ENCODE measurements at regions not wholly inside any gene's neighbourhood (a gene's known extent, or its start where the extent isn't known, plus 50 kb on each side); places are given as distances from the start of the nearest gene placed in this dataset.

DNA sequence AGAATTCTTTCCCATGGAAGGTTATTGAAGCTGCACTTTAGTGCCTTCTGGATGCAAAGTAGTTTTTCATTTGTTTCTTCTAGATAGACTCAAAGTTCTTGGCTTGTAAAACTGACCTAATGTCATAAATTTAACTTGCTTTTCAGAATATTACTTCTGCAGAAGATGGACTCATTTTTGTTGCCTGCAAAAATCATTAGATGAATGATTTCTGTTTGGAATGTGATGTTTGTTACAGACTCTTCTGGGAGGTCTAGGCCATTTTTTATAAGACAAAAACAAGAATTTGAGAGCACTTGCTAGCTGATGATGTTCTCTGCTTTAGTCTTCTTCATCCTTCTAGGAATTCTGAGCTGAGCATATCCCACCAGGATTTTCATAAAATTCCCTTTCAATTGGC lies 308.6 kb upstream of the GIMD1 start:
- DNase-seq, result no peak

DNA sequence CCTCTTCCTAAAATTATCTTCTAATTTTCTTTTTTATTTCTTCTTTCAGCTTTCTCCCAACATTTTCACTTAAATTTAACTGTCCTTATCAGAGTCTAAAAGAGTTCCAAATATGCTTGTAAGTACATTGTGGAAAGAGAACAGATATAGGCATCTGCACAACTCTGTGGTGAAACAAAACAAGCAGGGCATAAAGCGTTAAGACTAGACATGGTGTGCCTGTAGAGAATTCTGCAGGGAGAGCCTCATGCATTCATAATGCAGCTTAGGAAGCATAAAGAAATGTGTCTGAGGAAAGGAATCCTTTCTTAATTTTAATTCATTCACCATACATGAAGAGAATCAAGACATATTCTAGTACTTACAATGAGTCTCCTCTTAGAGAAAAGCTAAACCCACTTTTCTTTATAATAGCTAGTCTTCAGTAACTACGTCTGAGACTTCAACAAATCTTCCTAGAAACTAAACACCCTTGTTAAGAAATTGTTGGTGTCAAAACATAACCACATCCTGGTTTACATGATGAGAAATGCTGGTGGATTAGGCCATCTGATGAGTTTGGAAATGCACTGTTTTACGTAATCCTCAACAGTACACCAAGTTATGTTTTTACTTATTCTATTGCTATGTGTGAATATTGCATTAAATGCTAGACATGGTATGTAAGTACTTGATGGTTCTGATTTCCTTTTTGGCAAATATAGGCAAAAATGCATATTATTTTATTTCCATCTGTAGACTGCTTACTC lies 307.8 kb upstream of the GIMD1 start:
- no peak for DNase-seq

DNA sequence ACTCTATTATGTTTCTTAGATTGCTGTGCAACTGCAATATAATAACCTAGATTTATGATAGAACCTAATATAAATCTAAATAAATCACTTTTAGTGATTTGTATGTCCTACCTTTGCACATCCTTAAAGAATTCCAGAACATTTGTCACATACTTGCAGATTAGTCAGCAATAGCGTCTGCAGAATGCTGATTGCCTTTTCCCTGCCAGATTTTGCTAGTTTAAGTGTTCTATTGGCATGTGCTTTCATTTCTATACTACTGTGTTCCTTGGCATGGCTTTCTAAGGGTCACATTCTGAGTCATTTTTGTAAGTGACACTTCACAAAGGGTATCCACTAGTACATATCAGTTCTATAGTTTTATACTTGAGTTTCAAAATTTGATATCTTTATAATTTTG lies 303.1 kb upstream of the GIMD1 start:
- no peak for DNase-seq

DNA sequence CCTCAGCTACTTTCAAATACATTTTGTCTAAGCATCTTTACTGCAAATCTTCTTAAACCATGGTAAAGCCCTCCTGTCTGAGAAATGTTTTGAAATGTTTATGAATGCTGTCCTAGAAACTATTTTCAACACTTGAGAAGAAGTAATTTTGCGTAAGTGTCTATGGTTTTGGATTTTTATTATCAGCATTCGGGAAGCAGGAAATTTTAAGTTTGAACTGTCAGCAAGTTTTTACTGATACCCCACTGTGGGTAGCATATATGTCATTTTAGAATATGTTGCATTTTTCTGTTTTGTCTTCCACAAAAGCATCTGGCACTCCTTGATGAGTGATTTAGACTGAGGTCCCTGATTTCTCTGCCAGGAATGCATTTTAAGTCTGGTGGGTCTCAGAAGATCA lies 302.4 kb upstream of the GIMD1 start:
- DNase-seq, result no peak

DNA sequence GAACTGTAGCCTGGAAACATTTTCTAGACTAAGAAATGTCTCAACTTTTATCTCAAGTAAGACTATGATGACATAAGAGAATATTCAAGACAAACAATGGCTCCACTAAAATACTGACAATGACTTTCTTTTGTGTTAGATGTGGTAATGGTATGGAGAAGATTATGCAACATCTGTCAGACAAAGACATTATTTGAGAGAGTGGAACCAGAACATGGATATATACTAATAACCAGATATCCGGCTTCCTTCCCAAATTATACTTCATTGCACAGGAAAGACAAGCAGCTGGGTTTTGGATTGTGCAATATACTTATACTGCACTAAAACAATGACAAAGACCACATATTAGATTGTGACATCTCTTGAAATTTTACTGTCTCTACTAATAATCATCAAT lies 290.8 kb upstream of the GIMD1 start:
- DNase-seq, result no peak

DNA sequence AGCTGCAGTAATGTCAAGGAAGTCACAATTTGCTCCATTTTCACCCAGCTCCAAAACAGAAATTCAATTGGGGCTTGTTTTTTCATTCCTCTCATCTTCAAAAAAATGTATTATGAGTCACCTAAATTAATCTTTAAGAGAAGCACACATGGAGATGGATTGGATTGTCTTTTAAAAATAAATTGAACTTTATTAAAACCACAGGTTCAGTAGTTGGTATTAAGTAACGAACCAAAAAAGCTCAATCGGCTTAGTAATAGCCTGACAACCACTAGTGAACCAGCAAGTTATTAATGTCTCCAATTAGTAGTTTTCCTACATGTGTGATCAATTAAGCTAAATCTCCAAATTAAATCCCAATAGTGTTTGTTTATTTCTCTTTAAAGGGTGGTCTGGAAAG lies 283.5 kb upstream of the GIMD1 start:
- DNase-seq, result no peak

DNA sequence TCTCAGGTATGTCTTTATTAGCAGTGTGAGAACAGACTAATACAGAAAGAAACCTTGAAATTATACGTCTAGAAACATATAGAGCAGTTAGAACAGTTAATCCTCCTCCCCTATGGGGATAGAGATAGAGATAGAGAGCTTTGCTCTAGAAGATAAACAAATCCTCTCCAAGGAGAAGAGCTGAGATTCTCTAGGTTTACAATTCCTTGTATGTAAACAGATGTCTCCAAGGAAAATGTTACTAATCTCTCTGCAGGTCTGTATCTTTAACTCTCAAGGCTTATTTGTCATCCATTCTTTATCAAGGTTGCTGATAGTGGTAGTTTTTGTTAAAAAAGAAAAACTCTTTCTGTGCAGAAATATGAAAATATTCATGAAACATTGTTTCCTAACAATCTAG lies 282.1 kb upstream of the GIMD1 start:
- DNase-seq, result no peak

DNA sequence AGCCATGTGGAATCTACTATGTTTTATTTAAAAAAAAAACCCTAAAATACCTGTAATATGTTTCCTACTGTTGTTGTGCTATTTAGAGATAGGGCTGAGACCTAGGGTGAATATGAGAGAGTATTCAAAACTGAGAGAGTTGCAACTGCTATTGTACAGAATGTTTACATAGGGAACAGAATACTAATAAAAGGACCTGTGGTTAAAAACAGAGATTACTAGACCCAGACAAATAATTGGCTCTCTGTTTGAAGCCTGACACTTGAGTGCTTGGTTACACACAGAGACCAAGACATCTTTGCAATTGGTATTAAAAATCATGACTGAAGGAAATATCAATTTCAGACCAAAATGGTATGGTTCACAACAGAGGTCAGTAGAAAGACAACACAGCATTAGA lies 278.9 kb upstream of the GIMD1 start:
- no peak for DNase-seq

DNA sequence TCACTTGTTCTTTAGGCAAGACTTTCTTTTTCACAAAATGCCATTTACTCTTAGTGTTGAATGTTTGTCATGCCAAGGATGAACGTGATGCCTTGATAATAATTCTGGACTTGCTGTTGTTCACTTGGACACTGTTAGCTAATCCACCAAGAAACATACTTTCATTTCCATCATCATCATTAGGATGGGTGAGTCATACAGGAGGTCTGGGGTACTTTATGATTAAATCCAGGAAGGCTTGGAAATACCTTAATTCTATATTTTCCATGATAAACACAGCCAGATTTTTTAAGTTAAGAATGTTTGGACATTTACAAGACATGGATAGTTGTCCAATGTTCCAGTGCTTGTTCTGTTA lies 260.7 kb upstream of the GIMD1 start:
- no peak for DNase-seq

DNA sequence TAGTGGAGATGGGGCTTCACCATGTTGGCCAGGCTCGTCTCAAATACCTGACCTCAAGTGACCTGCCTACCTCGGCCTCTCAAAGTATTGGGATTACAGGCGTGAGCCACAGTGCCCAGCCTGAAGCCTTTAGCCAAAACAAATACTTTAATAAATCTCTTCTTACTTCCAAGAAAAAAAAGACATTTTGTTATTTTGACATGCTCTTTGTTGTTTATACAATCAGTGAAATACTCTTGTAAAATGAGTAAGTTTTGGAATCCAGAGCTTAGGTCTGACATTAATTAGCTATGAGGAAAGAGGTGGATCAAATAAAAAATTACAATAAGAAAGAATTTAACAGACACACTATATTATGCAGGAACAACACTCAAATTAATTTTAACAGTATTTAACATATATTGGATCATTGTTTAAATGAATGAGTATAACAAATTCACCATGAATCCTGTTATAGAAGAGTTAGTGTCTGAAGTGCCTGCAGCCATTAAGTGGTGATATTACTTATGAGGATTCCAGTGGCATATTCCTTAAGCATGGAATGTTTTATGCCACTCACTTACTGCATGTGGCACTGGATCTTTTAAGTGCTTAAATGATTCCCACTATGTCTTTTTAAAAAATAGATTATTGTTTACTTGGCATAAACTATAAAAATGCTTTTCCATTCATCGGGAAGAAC lies 260.1 kb upstream of the GIMD1 start:
- no peak for DNase-seq

DNA sequence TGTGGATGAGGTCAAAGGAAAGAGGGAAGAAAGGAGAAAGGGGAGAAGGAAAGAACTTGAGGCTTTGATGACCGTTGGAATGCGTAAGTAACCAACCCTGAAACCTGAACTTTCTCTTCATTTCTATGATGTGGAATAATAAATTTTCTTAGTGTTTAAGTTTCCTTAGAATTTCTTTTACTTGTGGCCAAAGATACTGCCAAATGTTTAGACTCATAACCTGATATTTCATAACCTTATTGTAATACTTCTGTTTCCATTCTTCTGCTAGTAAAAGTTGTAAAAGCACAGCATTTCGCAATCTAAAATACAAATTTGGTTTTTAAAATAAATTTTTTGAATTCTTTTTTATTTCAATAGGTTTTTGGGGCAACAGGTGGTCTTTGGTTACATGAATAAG lies 258.5 kb upstream of the GIMD1 start:
- no peak for DNase-seq

DNA sequence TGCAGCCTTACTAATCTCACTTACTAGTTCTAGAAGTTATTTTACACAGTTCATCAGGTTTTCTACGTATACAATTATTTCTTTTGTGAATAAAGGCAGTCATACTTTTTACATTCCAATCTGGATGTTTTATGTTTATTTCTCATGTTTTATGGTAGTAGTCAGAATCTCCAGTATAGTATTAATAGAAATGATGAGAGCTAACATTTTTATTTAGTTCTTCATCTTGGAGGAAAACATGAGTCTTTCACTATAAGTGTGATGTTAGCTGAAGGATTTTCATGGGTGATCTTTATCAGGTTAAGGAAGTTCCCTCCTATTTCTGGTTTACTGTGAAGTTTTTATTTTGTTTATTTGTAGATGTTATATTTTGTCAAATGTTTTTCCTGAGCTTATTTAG lies 256.1 kb upstream of the GIMD1 start:
- DNase-seq, result no peak

DNA sequence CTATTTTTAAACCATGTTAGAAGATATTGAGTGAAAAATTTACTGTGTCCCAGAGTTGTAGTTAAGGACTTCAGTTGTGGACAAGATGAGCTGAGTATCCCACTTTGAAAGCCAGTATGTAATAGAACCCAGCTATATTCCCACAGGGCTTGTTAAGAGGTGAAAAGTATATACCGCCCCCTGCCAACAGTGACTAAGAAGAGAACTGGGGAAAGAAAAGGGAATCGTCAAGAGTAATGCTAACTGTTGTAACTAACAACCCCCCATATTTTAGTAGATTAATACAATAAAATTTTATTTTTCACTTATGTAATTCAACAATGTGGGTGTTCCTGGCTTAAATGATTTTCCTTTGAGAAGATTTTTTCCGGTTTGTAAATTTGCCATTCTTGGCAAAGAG lies 250.4 kb upstream of the GIMD1 start:
- DNase-seq, result no peak

DNA sequence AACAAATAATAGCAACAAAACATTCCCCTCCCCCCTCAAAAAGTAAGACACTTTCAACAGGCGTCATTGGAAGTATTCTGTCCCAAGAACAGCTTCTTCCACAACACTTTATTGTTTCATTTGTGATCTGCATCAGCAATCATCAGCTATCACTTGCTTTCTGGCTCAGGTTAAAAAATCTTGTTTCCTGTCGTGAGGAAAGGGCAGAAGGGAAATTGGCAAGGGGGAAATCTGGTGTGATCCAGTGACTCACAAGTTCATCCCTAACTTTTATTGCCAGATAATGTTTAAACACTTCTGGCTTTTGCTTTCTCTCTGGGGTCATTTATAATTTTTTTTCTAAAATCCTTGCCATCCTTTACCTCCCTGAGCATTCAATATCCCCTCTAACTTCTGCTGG lies 247.4 kb upstream of the GIMD1 start:
- no peak for DNase-seq

DNA sequence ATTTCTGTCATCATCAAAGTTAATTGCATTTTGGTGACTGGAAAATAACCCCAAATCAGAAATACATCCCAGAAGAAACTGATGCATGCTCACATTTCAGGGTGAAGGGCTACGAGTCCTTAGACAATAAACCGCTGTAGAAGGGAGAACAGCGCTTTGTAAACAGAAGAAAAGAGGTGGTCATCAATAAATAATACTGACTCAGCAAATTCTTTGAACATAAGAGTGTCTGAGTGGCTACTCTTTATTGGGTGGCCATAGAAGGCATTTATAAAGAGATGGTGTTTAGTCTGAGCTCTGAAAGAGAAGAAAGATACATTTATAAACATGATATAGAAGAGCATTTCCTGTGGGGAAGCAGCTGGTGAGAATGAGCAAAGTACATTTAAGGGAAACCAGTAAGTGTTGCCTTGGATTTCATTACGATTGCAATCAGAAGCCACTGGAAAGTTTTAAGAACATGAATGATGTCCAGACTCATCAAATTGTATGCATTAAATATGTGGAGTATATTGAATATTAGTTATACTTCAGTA lies 246.9 kb upstream of the GIMD1 start:
- DNase-seq, result no peak

DNA sequence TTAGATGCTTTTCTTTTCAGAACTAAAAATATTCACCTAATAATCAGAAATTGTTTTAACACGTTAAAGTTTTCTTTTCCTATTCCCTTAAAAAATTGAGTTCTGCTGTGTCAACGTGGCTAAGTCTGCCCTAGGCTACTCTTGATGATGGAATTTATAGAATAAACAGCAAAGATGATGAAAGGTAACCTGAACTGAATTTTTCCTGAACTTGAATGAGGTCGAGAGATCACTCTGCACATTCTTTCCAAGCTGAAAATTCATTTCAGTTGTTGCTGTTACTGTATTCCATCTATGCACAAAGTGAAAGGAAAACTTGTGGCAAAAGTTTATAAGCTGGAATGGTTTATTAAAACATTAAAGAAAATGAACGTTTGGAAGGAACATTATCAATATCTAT lies 245.9 kb upstream of the GIMD1 start:
- no peak for DNase-seq

DNA sequence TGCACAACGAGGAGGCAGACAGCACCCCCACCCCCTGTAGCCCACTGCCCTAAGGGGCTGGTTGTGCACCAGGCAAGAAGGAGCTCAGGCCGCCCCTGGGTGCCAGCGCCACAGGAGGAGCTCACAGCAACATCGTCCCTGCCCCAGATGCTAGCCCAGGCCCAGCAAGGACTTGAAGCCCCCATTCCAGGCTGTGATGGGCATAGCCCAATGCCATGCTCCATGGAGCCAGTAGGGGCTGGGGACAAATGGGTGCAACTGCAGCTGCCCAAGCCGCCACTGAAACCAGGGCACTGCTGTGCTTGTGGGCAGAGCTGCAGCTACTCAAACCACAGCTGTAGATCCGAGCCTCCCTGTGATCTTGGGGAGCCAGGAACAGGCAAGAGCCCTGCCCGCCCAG lies 241.3 kb upstream of the GIMD1 start:
- no peak for DNase-seq

DNA sequence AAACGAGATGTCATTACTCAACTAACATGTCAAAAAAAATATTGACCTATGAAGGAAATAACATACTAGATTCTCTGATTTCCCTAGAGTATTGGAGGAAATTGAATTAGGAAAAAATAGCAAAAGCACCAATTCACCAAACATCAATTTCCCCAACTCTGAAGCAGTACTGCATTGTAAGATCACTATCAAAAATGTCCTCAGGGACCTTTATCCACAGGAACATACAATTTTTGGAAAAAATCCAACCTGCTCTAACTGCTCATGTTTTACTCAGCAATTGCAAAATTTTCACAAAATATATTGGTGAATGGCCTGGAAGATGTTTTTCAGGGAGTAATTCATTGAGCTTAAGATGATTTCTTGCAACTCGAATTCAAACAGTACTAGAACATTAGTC lies 239.0 kb upstream of the GIMD1 start:
- DNase-seq, result no peak

DNA sequence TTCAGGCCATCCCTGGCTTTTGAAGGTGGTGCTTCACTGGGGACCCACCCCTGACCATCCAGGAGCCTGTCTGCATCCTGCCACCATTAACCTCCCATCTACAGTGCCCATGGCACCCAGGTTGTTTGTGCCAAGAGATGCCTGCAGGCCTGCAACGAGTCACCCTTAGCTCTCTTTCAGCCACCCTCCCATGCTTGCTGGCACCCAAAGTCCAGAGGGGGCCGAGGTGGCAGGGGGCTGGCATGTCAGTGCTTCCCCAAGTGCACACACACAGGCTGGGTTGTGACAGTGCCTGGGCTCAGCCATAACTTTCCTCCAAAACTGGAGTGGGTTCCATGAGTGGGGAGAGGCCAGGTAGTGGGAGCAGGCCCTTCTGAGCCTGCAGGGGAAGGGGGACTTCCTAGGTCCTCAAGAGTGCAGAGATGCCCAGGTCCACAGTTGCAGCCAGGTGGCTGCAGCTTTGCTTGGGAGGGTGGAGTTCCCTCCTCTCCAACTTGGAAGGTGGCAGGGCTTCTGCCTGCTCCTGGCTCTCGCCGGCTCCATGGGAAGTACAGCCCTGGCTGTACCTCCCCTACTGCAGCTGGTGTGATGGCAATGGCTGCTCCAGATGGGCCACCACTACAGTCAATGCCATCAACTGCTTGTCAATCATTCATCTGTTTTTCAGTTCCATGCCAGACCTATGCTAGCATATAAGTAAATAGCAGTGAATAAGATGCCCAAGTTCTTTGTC lies 235.9 kb upstream of the GIMD1 start:
- no peak for DNase-seq

DNA sequence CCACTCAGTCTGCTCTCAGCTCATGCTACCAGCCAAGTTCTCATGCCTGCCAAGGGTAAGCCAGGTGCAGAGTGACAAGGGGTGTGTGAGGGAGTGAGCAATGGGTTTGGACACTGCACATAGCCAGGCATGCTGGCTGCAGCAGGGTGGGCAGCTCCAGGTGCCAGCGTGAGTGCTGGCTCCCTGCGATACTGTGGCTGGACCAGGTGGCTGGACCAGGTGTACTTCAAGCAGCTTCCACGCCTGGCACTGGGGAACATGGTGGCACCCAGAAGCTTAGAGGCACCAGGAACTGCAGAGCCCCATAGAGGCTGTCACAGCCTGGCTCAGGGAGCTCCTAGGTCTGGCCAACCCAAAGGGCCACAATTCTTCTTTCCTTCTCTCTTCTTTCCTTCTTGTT lies 234.9 kb upstream of the GIMD1 start:
- no peak for DNase-seq

DNA sequence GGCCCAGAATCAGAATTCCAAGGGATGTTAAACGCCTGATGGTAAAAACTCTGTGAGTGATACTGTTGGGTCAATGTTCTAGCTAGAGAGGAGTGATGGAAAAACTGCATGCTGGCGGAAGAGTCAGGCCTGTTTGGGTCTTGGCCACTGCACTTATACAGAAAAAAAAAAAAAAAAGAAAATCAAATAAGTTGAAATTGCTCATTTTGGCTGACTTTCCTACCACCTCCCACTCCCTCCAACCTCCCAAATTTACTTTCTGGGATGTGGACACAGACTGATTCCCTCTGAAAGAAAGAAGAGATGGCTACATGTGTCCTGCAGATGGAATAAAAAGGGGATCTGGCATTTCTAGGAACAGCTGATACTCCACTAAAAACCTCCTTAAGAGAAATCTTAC lies 234.1 kb upstream of the GIMD1 start:
- no peak for DNase-seq

DNA sequence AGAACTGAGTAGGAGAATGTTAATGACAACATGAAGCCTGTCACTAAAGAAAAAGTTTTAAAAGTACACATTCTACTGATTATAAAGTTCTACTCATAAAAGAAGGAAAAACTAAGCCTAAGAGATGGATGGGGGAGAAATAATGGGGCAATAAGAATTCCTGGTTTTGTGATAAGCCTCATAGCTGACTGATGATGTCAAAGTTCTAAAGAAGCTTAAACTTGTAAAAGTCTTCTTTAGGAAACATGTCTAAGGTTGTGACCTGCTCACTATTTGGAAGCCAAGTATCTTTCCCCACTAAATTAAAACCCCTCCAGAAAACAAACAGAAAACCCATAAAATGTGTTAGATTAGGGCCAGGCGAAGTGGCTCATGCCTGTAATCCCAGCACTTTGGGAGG lies 232.9 kb upstream of the GIMD1 start:
- no peak for DNase-seq

DNA sequence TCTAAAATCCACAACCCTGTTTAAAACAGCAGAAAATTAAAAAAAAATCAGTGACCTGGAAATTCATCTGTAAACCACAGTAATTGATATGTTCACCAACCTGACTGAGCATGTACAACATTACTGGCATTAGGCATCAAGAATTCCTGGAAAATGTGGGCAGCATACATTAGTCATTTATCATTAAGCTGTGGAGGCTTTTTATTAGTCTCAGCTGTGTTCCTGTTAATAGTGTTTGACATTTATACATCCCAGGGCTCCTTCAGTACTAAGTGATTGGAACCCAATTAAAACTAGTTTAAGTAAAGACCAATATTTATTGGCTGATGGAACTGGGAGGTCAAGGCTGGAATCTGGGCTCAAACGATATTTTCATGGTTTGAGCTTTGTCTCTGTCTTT lies 227.3 kb upstream of the GIMD1 start:
- no peak for DNase-seq

Measured in renal pelvis (tissue), 1 donor.